BLaER1 treated with 17β-estradiol and CSF1 and Interleukin-3, amounts not matched to agents 10 nM and 100 nM (cell line): ENCODE measurements at regions not wholly inside any gene's neighbourhood (a gene's known extent, or its start where the extent isn't known, plus 50 kb on each side); places are given as distances from the start of the nearest gene placed in this dataset.
A peak's percentile ranks its signal among the peaks of the same experiment; 100 is the strongest.

Source experiments
- H3K27ac ChIP-seq, 11 experiments: shearing (Covaris generic); formaldehyde crosslinking; 2 replicates each; pipeline ENCODE4 v1.8.1; 2022
- H3K27me3 ChIP-seq, 11 experiments: shearing (Covaris generic); formaldehyde crosslinking; 2 replicates each; pipeline ENCODE4 v1.8.1; 2022
- H3K36me3 ChIP-seq, 11 experiments: shearing (Covaris generic); formaldehyde crosslinking; 2 replicates each; pipeline ENCODE4 v1.8.1; 2022
- H3K4me1 ChIP-seq, 10 experiments: shearing (Covaris generic); formaldehyde crosslinking; 2 replicates each; pipeline ENCODE4 v1.8.1; 2022
- H3K4me2 ChIP-seq, 11 experiments: shearing (Covaris generic); formaldehyde crosslinking; 2 replicates each; pipeline ENCODE4 v1.8.1; 2022
- H3K4me3 ChIP-seq, 10 experiments: shearing (Covaris generic); formaldehyde crosslinking; 2 replicates each; pipeline ENCODE4 v1.8.1; 2022
- H3K9ac ChIP-seq, 11 experiments: shearing (Covaris generic); formaldehyde crosslinking; 2 replicates each; pipeline ENCODE4 v1.8.1; 2022
- H3K9me3 ChIP-seq, 11 experiments: shearing (Covaris generic); formaldehyde crosslinking; replicated peaks in 1 of 11; 2 replicates each; pipeline ENCODE4 v1.8.1; 2022
- H4K20me1 ChIP-seq, 11 experiments: shearing (Covaris generic); formaldehyde crosslinking; 2 replicates each; pipeline ENCODE4 v1.8.1; 2022
- Cebpa-rat ChIP-seq, 11 experiments: shearing (Covaris generic); IDR thresholded peaks; 2 replicates each; pipeline ENCODE4 v1.8.1; 2022

DNA sequence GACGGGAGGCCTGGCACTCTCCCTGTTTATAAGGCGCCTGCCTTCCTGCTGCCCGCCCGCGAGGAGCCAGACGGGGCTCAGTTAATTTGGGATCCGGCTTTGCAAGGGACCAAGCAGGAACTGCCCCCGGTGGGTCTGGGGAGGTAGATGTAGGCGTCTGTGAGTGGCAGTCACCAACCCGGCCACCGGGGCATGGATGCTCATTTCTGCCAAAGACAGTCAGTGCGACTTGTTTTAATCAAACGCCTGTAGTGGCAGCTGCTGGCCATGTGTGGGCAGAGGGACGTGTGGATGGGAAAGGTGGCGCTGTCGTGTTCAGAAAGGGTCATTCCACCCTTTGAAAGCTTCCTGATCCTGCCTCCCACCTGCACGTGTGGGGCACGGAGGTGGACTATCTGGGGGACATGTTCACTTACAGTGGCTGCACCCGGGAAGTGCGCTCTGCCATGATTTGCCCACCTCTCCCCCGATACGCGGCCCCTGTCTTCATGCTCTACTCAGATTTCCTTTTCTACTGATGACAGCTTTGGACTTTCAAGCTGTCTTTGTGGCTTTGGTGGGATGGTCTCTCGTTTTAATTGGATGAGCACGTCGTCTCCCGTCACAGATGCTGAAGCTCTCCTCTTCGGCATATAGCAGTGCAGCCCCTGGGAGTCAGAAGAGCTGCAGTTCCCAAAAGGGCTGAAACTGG lies 60.3 kb upstream of the CIBAR2 start:
- Histone ChIP-seq H3K4me3 (no peak overlapping the region), H4K20me1 (peaks cover 0 to 74% (median 34%) of the 10 kb centered on the region in 11 experiments; a peak in 14 of 22 replicates), H3K4me2 (peak overlapping the region; percentile 9 to 99 (median 98)), H3K36me3 (no peaks in the 10 kb centered on the region), H3K9ac (no peak overlapping the region; a peak in 1 of 22 replicates), H3K4me1 (peaks cover 51 to 85% (median 77%) of the 10 kb centered on the region in 10 experiments), H3K27ac (no peak overlapping the region), H3K9me3 (peaks cover 0 to 9% (median 0%) of the 10 kb centered on the region in 11 experiments; a peak in 6 of 22 replicates), H3K27me3 (peaks cover 41 to 57% (median 52%) of the 10 kb centered on the region in 11 experiments)
- TF ChIP-seq Cebpa-rat (IDR thresholded peaks at IDR 0.05): no peak

GRCh38 chr16:85173146-85173980 lies 61.1 kb upstream of the CIBAR2 start:
- H3K27me3 ChIP-seq: peaks cover 37 to 50% (median 47%) of the 10 kb centered on the region in 11 experiments
- TF ChIP-seq Cebpa-rat (IDR thresholded peaks at IDR 0.05): no peak
- H3K9me3 ChIP-seq: peaks cover 0 to 9% (median 0%) of the 10 kb centered on the region in 11 experiments; a peak in 6 of 22 replicates
- H3K4me1 ChIP-seq: peaks cover 51 to 89% (median 79%) of the 10 kb centered on the region in 10 experiments
- peaks cover 0 to 71% (median 34%) of the 10 kb centered on the region in 11 experiments; a peak in 14 of 22 replicates for H4K20me1 ChIP-seq
- no peaks in the 10 kb centered on the region for H3K36me3 ChIP-seq
- no peak overlapping the region for H3K4me3 ChIP-seq
- H3K4me2 ChIP-seq: peak overlapping the region; percentile 9 to 99 (median 98); a peak in 20 of 22 replicates
- no peak overlapping the region for H3K27ac ChIP-seq
- no peak overlapping the region for H3K9ac ChIP-seq

DNA sequence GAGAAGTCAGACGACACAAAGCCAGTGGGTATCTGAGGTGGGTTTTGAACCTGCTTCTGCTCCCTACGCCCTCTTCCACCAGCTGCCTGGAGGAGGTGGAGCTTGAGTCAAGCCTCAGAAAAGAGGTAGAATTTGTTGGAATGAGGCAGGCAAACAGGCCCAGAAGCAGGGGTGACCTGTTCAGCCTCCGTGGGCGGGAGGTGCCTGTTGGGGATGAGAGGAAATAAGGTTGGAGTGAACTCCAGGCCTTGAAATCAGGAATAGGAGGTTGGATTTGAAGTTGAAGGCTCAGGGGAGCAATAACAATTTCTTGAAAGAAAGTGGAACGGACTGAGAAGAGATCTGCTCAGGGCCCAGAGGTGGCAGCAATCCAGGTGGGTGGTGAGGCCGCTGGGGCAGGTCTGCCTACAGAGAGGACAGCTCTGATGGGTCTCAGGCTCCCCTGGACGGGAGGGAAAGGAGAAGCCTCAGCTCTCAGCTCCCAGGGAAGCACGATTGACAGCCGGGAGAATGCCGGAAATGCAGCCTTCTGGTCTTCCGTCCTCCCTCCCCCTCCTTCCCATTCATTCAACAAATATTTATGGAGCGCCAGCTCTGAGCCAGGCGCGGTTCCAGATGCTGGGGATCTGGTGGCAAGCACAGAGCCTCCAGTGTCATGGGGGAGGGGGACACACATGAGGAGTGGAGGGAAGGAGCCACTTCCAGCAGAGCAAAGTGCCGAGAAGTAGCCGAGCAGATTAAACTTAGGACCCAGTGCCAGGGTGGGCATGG lies 61.9 kb upstream of the CIBAR2 start:
- Histone ChIP-seq H3K36me3 (no peaks in the 10 kb centered on the region), H3K27ac (no peak overlapping the region), H3K4me3 (no peak overlapping the region), H3K4me1 (peaks cover 51 to 86% (median 79%) of the 10 kb centered on the region in 10 experiments), H3K4me2 (peak overlapping the region; percentile 44 to 99 (median 81)), H3K9me3 (peaks cover 0 to 9% (median 0%) of the 10 kb centered on the region in 11 experiments; a peak in 6 of 22 replicates), H4K20me1 (peaks cover 0 to 67% (median 34%) of the 10 kb centered on the region in 11 experiments; a peak in 14 of 22 replicates), H3K27me3 (peaks cover 33 to 46% (median 42%) of the 10 kb centered on the region in 11 experiments), H3K9ac (0 out of 22 replicates have a peak overlapping the region, but pooled peaks of 1 of the 11 experiments have one; percentile 41)
- no peak for TF ChIP-seq Cebpa-rat (IDR thresholded peaks at IDR 0.05)

- H3K36me3 ChIP-seq: no peaks in the 10 kb centered on the region
- no peak overlapping the region for H3K27ac ChIP-seq
- peaks cover 0 to 8% (median 0%) of the 10 kb centered on the region in 11 experiments; a peak in 6 of 22 replicates for H3K9me3 ChIP-seq
- no peak for TF ChIP-seq Cebpa-rat (IDR thresholded peaks at IDR 0.05)
- peak overlapping the region; percentile 44 to 99 (median 81) for H3K4me2 ChIP-seq
- peaks cover 24 to 37% (median 33%) of the 10 kb centered on the region in 11 experiments for H3K27me3 ChIP-seq
- no peak overlapping the region for H3K4me3 ChIP-seq
- peak overlapping the region in 1 of 11 experiments; percentile 41; a peak in 1 of 22 replicates for H3K9ac ChIP-seq
- peaks cover 0 to 63% (median 31%) of the 10 kb centered on the region in 11 experiments; a peak in 14 of 22 replicates for H4K20me1 ChIP-seq
- peaks cover 46 to 79% (median 72%) of the 10 kb centered on the region in 10 experiments for H3K4me1 ChIP-seq
Measured at GRCh38 chr16:85174871-85175723, 62.8 kb upstream of the CIBAR2 start.

GRCh38 chr16:85175724-85176233 lies 63.5 kb upstream of the CIBAR2 start:
- H3K9ac ChIP-seq: peak overlapping the region in 1 of 11 experiments; percentile 41; a peak in 1 of 22 replicates
- TF ChIP-seq Cebpa-rat (IDR thresholded peaks at IDR 0.05): no peak
- H3K4me2 ChIP-seq: peak overlapping the region; percentile 73 to 99 (median 82); a peak in 21 of 22 replicates
- H3K27ac ChIP-seq: peak overlapping the region in 1 of 11 experiments; percentile 5; a peak in 1 of 22 replicates
- H3K27me3 ChIP-seq: peaks cover 17 to 30% (median 26%) of the 10 kb centered on the region in 11 experiments
- no peak overlapping the region for H3K4me3 ChIP-seq
- no peaks in the 10 kb centered on the region for H3K36me3 ChIP-seq
- H4K20me1 ChIP-seq: peaks cover 0 to 57% (median 24%) of the 10 kb centered on the region in 11 experiments; a peak in 13 of 22 replicates
- peaks cover 0 to 5% (median 0%) of the 10 kb centered on the region in 11 experiments; a peak in 3 of 22 replicates for H3K9me3 ChIP-seq
- peaks cover 45 to 72% (median 66%) of the 10 kb centered on the region in 10 experiments for H3K4me1 ChIP-seq

DNA sequence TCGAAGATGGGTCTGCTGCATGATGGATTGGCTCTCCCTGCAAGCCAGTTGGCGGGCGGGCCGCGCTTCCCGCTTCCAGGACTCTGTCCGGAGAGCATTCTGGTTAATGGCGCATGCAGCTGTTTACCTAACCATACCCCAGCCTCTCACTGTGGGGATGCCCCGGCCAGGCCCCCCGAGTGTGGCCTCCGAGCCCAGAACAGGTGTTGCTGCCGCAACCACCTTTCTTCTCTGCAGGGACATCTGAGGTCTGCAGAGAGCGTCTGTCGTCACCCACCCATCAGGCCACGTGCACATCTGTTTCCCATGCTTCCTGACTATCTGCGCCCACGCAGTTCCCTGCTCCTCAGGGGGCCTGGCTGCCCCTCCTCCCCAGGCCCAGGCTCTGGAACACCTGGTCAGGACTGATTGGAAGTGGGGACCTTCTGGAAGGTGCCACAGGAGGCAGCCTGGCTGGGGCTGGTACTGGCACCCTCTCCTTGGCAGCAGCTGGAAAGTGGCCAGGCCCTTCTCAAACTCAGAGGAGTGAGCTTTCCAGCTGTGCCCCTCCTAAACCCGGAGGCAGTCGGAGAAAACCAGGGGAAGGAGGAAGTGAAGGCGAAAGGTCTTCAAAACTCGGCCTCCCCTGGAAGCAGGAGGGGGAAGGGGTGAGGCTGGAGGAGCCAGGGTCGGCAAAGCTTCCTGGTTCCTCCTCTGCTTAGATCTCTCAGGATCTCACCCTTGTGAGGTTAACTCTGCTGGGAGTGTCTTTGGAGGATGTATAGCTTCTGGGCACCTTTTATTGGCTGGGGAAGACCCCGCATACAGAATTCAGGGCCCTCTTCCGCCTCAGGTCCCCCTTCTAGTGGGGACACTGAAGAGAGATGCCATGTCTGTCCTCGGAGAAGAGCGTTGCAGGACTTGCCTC lies 64.5 kb upstream of the CIBAR2 start:
- Histone ChIP-seq H3K27me3 (peaks cover 7 to 20% (median 16%) of the 10 kb centered on the region in 11 experiments; a peak in 21 of 22 replicates), H3K27ac (peak overlapping the region in 6 of 11 experiments; percentile 1 to 57 (median 31); a peak in 6 of 22 replicates), H3K36me3 (no peaks in the 10 kb centered on the region), H3K4me3 (no peak overlapping the region), H3K9me3 (peaks cover 0 to 5% (median 0%) of the 10 kb centered on the region in 11 experiments; a peak in 1 of 22 replicates), H3K4me2 (peak overlapping the region; percentile 73 to 99 (median 86)), H3K9ac (peak overlapping the region in 3 of 11 experiments; percentile 15 to 40 (median 38); a peak in 4 of 22 replicates), H3K4me1 (peaks cover 43 to 62% (median 60%) of the 10 kb centered on the region in 10 experiments), H4K20me1 (peaks cover 0 to 46% (median 14%) of the 10 kb centered on the region in 11 experiments; a peak in 11 of 22 replicates)
- TF ChIP-seq Cebpa-rat (IDR thresholded peaks at IDR 0.05): no peak
